SK-N-SH (cell line): ENCODE measurements at regions not wholly inside any gene's neighbourhood (a gene's known extent, or its start where the extent isn't known, plus 50 kb on each side); places are given as distances from the start of the nearest gene placed in this dataset.
"Not testable (repeated sequence)": the region's sequence is repeated elsewhere in the genome, so short reads cannot be mapped to it uniquely, and the experiment has no call there.

Experiments
- CHD2 ChIP-seq: fragments of 150-350 bp; IDR thresholded peaks from 2 replicates; pipeline ENCODE4 v1.6.1; 2018; ENCODE audit warnings: low read length; ENCODE audit not compliant: partially characterized antibody
- EP300 ChIP-seq, 2 experiments: IDR thresholded peaks; 2 replicates each; pipeline versions ENCODE4 v1.4.0 to v1.6.1; 2012; ENCODE audit warnings: borderline replicate concordance in 1 of 2, low read depth in 1 of 2, low read length in 1 of 2
- GABPA ChIP-seq: IDR thresholded peaks from 2 replicates; pipeline ENCODE4 v1.4.0; 2012; ENCODE audit warnings: low read depth, mild to moderate bottlenecking
- JUND ChIP-seq: IDR thresholded peaks from 2 replicates; pipeline ENCODE4 v1.4.0; 2012
- POLR2AphosphoS5 ChIP-seq: IDR thresholded peaks from 2 replicates; pipeline ENCODE4 v1.6.1; 2012; ENCODE audit warnings: low read depth, low read length
- RAD21 ChIP-seq: IDR thresholded peaks from 2 replicates; pipeline ENCODE4 v1.6.1; 2012; ENCODE audit warnings: mild to moderate bottlenecking, low read length
- RFX5 ChIP-seq: IDR thresholded peaks from 2 replicates; pipeline ENCODE4 v1.6.1; 2012; ENCODE audit warnings: mild to moderate bottlenecking, improper control_type of control experiment, low read length
- SMC3 ChIP-seq: IDR thresholded peaks from 2 replicates; pipeline ENCODE4 v1.6.1; 2012; ENCODE audit warnings: low read depth, low read length, improper control_type of control experiment
- TCF12 ChIP-seq: IDR thresholded peaks from 2 replicates; pipeline ENCODE4 v1.4.0; 2012
- TEAD4 ChIP-seq: IDR thresholded peaks from 2 replicates; pipeline ENCODE4 v1.4.0; 2012; ENCODE audit warnings: mild to moderate bottlenecking, borderline replicate concordance; ENCODE audit not compliant: insufficient read depth
- TF ChIP-seq, protein P1 (sequence below): fragments of 200-600 bp; sonication (generic); IDR thresholded peaks from 2 replicates; pipeline ENCODE4 v1.6.1; 2017; ENCODE audit warnings: antibody characterized with exemption, mild to moderate bottlenecking, moderate library complexity
- TF ChIP-seq, protein P2 (sequence below): IDR thresholded peaks from 2 replicates; pipeline ENCODE4 v1.4.0; 2012; ENCODE audit warnings: low read depth, borderline replicate concordance

DNA sequence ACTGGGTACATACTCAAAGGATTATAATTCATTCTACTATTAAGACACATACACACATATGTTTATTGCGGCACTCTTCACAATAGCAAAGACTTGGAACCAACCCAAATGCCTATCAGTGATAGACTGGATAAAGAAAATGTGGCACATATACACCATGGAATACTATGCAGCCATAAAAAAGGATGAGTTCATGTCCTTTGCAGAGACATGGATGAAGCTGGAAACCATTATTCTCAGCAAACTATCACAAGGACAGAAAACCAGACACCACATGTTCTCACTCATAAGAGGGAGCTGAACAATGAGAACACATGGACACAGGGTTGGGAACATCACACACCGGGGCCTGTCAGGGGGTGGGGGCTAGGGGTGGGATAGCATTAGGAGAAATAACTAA lies 101.9 kb upstream of the CCDC71L start:
- TF ChIP-seq GABPA; TCF12; POLR2AphosphoS5; EP300 (IDR thresholded peaks at IDR 0.05; ENCODE audit: borderline replicate concordance in 1 of 2, low read depth in 1 of 2, low read length in 1 of 2); RFX5; CHD2; TEAD4; RAD21; JUND; SMC3: not testable (repeated sequence)
- TF ChIP-seq, protein P1, sequence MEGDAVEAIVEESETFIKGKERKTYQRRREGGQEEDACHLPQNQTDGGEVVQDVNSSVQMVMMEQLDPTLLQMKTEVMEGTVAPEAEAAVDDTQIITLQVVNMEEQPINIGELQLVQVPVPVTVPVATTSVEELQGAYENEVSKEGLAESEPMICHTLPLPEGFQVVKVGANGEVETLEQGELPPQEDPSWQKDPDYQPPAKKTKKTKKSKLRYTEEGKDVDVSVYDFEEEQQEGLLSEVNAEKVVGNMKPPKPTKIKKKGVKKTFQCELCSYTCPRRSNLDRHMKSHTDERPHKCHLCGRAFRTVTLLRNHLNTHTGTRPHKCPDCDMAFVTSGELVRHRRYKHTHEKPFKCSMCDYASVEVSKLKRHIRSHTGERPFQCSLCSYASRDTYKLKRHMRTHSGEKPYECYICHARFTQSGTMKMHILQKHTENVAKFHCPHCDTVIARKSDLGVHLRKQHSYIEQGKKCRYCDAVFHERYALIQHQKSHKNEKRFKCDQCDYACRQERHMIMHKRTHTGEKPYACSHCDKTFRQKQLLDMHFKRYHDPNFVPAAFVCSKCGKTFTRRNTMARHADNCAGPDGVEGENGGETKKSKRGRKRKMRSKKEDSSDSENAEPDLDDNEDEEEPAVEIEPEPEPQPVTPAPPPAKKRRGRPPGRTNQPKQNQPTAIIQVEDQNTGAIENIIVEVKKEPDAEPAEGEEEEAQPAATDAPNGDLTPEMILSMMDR, result not testable (repeated sequence)
- TF ChIP-seq, protein P2, sequence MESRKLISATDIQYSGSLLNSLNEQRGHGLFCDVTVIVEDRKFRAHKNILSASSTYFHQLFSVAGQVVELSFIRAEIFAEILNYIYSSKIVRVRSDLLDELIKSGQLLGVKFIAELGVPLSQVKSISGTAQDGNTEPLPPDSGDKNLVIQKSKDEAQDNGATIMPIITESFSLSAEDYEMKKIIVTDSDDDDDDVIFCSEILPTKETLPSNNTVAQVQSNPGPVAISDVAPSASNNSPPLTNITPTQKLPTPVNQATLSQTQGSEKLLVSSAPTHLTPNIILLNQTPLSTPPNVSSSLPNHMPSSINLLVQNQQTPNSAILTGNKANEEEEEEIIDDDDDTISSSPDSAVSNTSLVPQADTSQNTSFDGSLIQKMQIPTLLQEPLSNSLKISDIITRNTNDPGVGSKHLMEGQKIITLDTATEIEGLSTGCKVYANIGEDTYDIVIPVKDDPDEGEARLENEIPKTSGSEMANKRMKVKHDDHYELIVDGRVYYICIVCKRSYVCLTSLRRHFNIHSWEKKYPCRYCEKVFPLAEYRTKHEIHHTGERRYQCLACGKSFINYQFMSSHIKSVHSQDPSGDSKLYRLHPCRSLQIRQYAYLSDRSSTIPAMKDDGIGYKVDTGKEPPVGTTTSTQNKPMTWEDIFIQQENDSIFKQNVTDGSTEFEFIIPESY, result not testable (repeated sequence)
